MCF 10A (cell line): ENCODE measurements at regions not wholly inside any gene's neighbourhood (a gene's known extent, or its start where the extent isn't known, plus 50 kb on each side); places are given as distances from the start of the nearest gene placed in this dataset.

Source experiments
- BruUV-seq: library from RNA; stranded (reverse); fragments of 400-500 nt; replicated peaks from 2 replicates; lab custom pipeline; 2021; lab: Mats Ljungman, UMichigan
- CTCF ChIA-PET: fragments of 300-600 bp; sonication (Branson Sonifier 250); formaldehyde crosslinking; extraction: SDS; loops from one replicate; lab custom pipeline; 2021; ENCODE audit warnings: antibody characterized with exemption, inconsistent platforms; lab: Yijun Ruan, JAX
- POLR2A ChIA-PET: fragments of 300-600, 350-650 bp; sonication (Branson Sonifier 250); formaldehyde crosslinking; extraction: SDS; loops from one replicate; lab custom pipeline; 2020; ENCODE audit warnings: antibody characterized with exemption, inconsistent platforms; lab: Yijun Ruan, JAX
- DNase-seq: peaks from one replicate; pipeline ENCODE4 v3.0.0-alpha.2; 2018; ENCODE audit not compliant: unreplicated experiment
- H3K27ac Mint-ChIP-seq: one replicate; pipeline ENCODE4 v1.8.0; 2022; ENCODE audit warnings: mild to moderate bottlenecking, low read depth, mixed read lengths; ENCODE audit not compliant: unreplicated experiment
- H3K27me3 Mint-ChIP-seq: one replicate; pipeline ENCODE4 v1.8.0; 2022; ENCODE audit warnings: mixed read lengths; ENCODE audit not compliant: insufficient read depth, unreplicated experiment
- H3K36me3 Mint-ChIP-seq: one replicate; pipeline ENCODE4 v1.8.0; 2022; ENCODE audit warnings: mild to moderate bottlenecking, moderate library complexity, mixed read lengths; ENCODE audit not compliant: insufficient read depth, unreplicated experiment
- H3K4me1 Mint-ChIP-seq: one replicate; pipeline ENCODE4 v1.8.0; 2022; ENCODE audit warnings: mixed read lengths; ENCODE audit not compliant: insufficient read depth, unreplicated experiment
- H3K4me3 Mint-ChIP-seq: one replicate; pipeline ENCODE4 v1.8.0; 2022; ENCODE audit warnings: mild to moderate bottlenecking, moderate library complexity, mixed read lengths; ENCODE audit not compliant: unreplicated experiment
- H3K9me3 Mint-ChIP-seq: one replicate; pipeline ENCODE4 v1.8.0; 2022; ENCODE audit warnings: mixed read lengths; ENCODE audit not compliant: unreplicated experiment
- CTCF ChIP-seq: fragments of 200-600 bp; IDR thresholded peaks from one replicate; pipeline ENCODE4 v1.8.0; 2022; ENCODE audit warnings: antibody characterized with exemption, mild to moderate bottlenecking; ENCODE audit not compliant: unreplicated experiment
- intact Hi-C: fragments of 100-400 bp; cut with micrococcal nuclease; formaldehyde crosslinking; loops from 2 replicates; pipeline ENCODE4 v1.14.1; 2022

GRCh38 chr20:19934792-19935491, 82.2 kb upstream of the NAA20 start:
- BruUV-seq = TSS peak; percentile 50
- ChIA-PET CTCF (interaction anchor here (0.6 to 1.5 kb wide), 12 partner anchors 23 to 250 kb away, joined by 3 to 14 read pairs (median 4); no protein-coding TSS in a partner anchor), POLR2A (interaction anchor here (0.6 to 5.4 kb wide), 25 partner anchors 9 to 1646 kb away, joined by 3 to 117 read pairs (median 4); partner anchors contain the start of genes NAA20 and ZNF133)
- peaks cover 15% of the 10 kb centered on the region for H3K4me1 Mint-ChIP-seq
- peaks cover 6% of the 10 kb centered on the region for H3K36me3 Mint-ChIP-seq
- DNase-seq = peak; percentile 70
- H3K4me3 Mint-ChIP-seq = peak overlapping the region; percentile 69
- H3K9me3 Mint-ChIP-seq = peaks cover 8% of the 10 kb centered on the region
- peak overlapping the region; percentile 71 for H3K27ac Mint-ChIP-seq
- no peak for TF ChIP-seq CTCF
- intact Hi-C loops = loop anchor here (2.0 kb wide), 1 partner anchor 60 kb away; no protein-coding TSS in a partner anchor
- no peaks in the 10 kb centered on the region for H3K27me3 Mint-ChIP-seq

- POLR2A ChIA-PET = interaction anchor here (0.6 to 5.4 kb wide), 12 partner anchors 12 to 178 kb away, joined by 3 to 117 read pairs (median 7); partner anchors contain the start of genes NAA20 and RIN2
Observed at GRCh38 chr20:19935842-19936241, 81.3 kb upstream of the NAA20 start.

GRCh38 chr20:19936466-19937200, 80.5 kb upstream of the NAA20 start:
- no peak overlapping the region for H3K4me3 Mint-ChIP-seq
- peaks cover 8% of the 10 kb centered on the region for H3K9me3 Mint-ChIP-seq
- ChIA-PET POLR2A (interaction anchor here (0.8 to 5.4 kb wide), 12 partner anchors 11 to 179 kb away, joined by 3 to 117 read pairs (median 6); partner anchors contain the start of genes NAA20 and RIN2), CTCF (interaction anchor here (0.6 to 1.3 kb wide), 8 partner anchors 9 to 63 kb away, joined by 3 to 7 read pairs (median 4); no protein-coding TSS in a partner anchor)
- no peak for TF ChIP-seq CTCF
- intact Hi-C loops = no loop called here
- H3K27me3 Mint-ChIP-seq = no peaks in the 10 kb centered on the region
- no peak for DNase-seq
- no peak overlapping the region for H3K27ac Mint-ChIP-seq
- peaks cover 6% of the 10 kb centered on the region for H3K36me3 Mint-ChIP-seq
- BruUV-seq = no TSS peak
- peaks cover 15% of the 10 kb centered on the region for H3K4me1 Mint-ChIP-seq

More at GRCh38 chr20:19935842-19936241, 81.3 kb upstream of the NAA20 start:
- H3K36me3 Mint-ChIP-seq = peaks cover 6% of the 10 kb centered on the region
- CTCF ChIA-PET = interaction anchor here (0.6 to 1.4 kb wide), 4 partner anchors 12 to 51 kb away, joined by 3 to 5 read pairs (median 4); no protein-coding TSS in a partner anchor
- no peak for TF ChIP-seq CTCF
- intact Hi-C loops = loop anchor here (2.0 kb wide), 1 partner anchor 59 kb away; no protein-coding TSS in a partner anchor
- peaks cover 8% of the 10 kb centered on the region for H3K9me3 Mint-ChIP-seq
- peaks cover 15% of the 10 kb centered on the region for H3K4me1 Mint-ChIP-seq
- H3K4me3 Mint-ChIP-seq = peak overlapping the region; percentile 69
- H3K27ac Mint-ChIP-seq = no peak overlapping the region
- H3K27me3 Mint-ChIP-seq = no peaks in the 10 kb centered on the region
- DNase-seq = no peak
- BruUV-seq = no TSS peak
